GM19397 (cell line): ENCODE measurements at regions not wholly inside any gene's neighbourhood (a gene's known extent, or its start where the extent isn't known, plus 50 kb on each side); places are given as distances from the start of the nearest gene placed in this dataset.

Experiments used
- ATAC-seq: cut with Tn5 transposase; IDR thresholded peaks from one replicate; pipeline ENCODE4 v1.9.1; 2021; ENCODE audit warnings: mild to moderate bottlenecking, moderate library complexity; ENCODE audit not compliant: unreplicated experiment

DNA sequence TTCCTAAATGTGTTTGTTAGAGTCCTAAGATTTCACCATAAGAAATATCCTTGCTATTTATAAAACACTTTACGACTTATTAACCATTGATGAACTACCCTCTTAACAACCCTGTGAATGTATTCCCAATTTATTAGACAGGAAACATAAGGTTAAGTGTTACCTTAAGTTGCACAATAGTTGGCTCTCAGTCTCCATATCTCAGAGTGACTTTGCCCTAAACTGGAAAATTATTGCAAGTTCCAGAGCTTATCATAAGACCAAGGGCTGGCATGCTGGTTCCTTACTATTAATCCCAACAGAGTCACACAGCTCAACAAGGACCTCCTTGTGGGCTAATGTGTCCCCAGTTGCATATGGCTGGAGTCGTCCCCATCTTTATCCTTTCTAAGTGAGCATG lies 165.8 kb downstream of the INSIG2 start:
- no peak for ATAC-seq

GRCh38 chr2:118251427-118251826 lies 163.2 kb downstream of the INSIG2 start:
- ATAC-seq: no peak

DNA sequence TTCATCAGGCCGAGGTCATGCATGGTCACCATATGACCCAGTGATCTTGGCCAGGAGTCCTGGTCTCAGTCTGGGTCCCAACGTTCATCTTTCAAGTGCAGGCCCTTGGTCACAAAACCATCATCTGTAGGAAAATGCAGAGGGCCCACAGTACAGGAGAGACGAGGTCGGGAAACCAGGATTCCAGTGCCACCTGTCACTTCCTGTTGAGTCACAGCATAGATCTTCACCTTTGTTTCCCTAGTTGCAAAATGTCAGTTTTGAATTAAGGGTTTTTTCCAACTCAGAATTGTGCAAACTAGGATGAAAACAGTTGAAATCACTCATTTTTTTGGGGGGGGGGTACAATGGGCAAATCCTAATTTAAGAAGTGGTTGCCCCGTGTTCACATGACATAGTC lies 162.2 kb downstream of the INSIG2 start:
- no peak for ATAC-seq

DNA sequence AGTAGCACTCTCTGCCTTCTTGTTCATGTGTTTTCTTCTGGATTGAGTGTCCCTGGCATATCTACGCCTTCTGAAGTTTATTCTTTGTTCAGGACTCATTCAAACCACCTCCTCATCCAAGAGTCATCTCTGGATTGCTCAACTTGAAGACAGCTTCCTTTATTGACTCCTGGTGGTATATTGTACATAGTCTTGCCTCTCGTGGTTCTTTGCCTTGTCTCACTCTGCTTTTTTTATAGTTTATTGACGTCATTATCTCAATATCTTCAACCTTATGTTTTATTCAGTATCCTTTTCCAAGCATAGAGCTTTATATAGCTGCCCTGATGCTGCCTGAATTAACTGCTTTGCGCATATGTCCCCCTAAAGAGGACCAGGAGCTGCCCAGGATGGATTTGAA lies 161.7 kb downstream of the INSIG2 start:
- no peak for ATAC-seq

- ATAC-seq: no peak
These were observed 161.3 kb downstream of the INSIG2 start for GRCh38 chr2:118249531-118249930.

GRCh38 chr2:118246726-118247125 lies 158.5 kb downstream of the INSIG2 start:
- no peak for ATAC-seq

- ATAC-seq: no peak
These were observed 157.8 kb downstream of the INSIG2 start for GRCh38 chr2:118246079-118246478.

- ATAC-seq: no peak
These were observed 156.4 kb downstream of the INSIG2 start for GRCh38 chr2:118244686-118245085.

GRCh38 chr2:118243031-118243430 lies 154.8 kb downstream of the INSIG2 start:
- ATAC-seq: no peak

GRCh38 chr2:118242216-118242615 lies 153.9 kb downstream of the INSIG2 start:
- ATAC-seq: no peak

- no peak for ATAC-seq
These were observed 152.9 kb downstream of the INSIG2 start for GRCh38 chr2:118241128-118241527.

GRCh38 chr2:118240276-118240675 lies 152.0 kb downstream of the INSIG2 start:
- ATAC-seq: no peak

GRCh38 chr2:118239284-118239683 lies 151.0 kb downstream of the INSIG2 start:
- no peak for ATAC-seq

DNA sequence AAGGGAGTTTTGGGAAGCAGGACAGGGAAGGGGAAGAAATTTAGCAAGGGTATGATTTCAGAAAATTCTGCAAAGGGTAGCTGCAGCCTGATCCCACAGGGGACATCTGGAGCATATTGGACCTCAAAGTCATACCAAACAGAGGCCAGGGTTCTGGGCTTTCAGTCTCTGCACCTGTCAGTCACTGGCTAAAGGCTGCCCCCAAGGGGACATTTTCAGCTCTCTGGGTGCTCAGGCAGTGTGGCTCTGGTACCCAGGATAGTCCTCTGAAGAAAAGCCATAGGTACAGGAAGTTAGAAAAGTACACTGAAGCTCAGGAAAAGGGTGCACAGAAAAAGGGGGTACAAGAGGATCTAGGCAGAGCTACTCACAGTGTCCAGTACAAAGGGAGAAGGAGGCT lies 149.2 kb downstream of the INSIG2 start:
- ATAC-seq: no peak

DNA sequence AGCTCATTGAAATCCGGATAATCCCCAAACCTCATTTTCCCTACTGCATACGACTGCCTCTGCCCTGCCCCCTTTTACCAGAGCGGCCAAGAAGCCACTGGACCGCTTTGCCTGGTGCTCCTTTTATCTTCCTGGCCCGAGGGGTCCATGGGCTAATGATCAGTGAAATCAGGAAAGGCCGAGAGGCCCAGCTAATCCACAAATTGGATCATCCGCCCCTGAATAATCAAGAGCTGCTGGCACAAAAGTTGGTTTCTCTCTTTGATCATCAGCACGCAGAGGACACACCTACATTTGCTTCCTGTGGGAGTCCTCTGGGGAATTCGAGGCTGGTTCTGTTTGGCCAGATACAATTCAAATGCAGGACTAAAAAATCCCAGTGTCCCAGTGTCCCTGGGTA lies 144.5 kb downstream of the INSIG2 start:
- ATAC-seq: no peak

DNA sequence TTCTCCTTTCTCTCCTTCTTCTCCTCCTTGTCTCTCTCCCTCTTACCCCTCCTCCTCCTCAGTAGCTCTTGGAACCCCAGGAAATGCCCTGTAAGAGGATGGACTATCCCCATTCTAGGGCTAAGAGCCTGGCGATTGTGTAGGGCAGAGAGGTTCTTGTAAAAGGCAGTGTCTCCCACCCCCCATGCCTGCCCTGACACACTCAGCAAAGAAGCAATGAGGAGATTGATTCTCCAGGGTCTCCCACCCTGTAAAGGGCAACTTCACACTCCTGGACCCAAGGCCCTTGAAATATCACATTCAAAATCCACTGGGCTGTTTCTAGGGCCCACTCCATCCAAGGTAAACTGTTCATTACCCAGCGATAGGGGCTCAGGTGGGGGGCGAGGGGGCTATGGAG lies 144.1 kb downstream of the INSIG2 start:
- ATAC-seq: no peak

- no peak for ATAC-seq
These were observed 143.5 kb downstream of the INSIG2 start for GRCh38 chr2:118231759-118232158.

GRCh38 chr2:118227698-118228508 lies 139.6 kb downstream of the INSIG2 start:
- no peak for ATAC-seq

GRCh38 chr2:118225666-118226065 lies 137.4 kb downstream of the INSIG2 start:
- ATAC-seq: no peak

GRCh38 chr2:118224895-118225311 lies 136.6 kb downstream of the INSIG2 start:
- no peak for ATAC-seq

GRCh38 chr2:118223992-118224894 lies 136.0 kb downstream of the INSIG2 start:
- ATAC-seq: peak; percentile 65

GRCh38 chr2:118223511-118223991 lies 135.3 kb downstream of the INSIG2 start:
- peak; percentile 2 for ATAC-seq
